Activated CD4-positive, alpha-beta T cell treated with anti-CD3 and anti-CD28 coated beads, Interleukin-2, amount 50 U/mL, for 4 hours (primary cell): ENCODE measurements at regions not wholly inside any gene's neighbourhood (a gene's known extent, or its start where the extent isn't known, plus 50 kb on each side); places are given as distances from the start of the nearest gene placed in this dataset.

Experiments
- DNase-seq, 2 experiments: peaks; one replicate each; pipeline ENCODE4 v3.0.0-alpha.2; 2020

- no peak for DNase-seq
Observed at GRCh38 chr5:6872441-6873160, 159.4 kb downstream of the TENT4A start.

GRCh38 chr5:6873359-6873758, 160.1 kb downstream of the TENT4A start:
- no peak for DNase-seq

GRCh38 chr5:6875376-6875775, 162.1 kb downstream of the TENT4A start:
- DNase-seq = no peak

GRCh38 chr5:6877986-6878828, 165.0 kb downstream of the TENT4A start:
- no peak for DNase-seq

GRCh38 chr5:6885581-6885980, 172.3 kb downstream of the TENT4A start:
- DNase-seq = no peak

- no peak for DNase-seq
Observed at GRCh38 chr5:6886866-6887265, 173.6 kb downstream of the TENT4A start.

- no peak for DNase-seq
Observed at GRCh38 chr5:6889030-6889429, 175.8 kb downstream of the TENT4A start.

- no peak for DNase-seq
Observed at GRCh38 chr5:6899221-6899620, 186.0 kb downstream of the TENT4A start.

GRCh38 chr5:6900247-6901227, 187.3 kb downstream of the TENT4A start:
- DNase-seq = no peak

GRCh38 chr5:6902094-6902493, 188.9 kb downstream of the TENT4A start:
- DNase-seq = no peak

GRCh38 chr5:6902597-6902996, 189.4 kb downstream of the TENT4A start:
- DNase-seq = no peak

GRCh38 chr5:6903934-6904333, 190.7 kb downstream of the TENT4A start:
- DNase-seq = no peak

- no peak for DNase-seq
Observed at GRCh38 chr5:6904860-6905259, 191.6 kb downstream of the TENT4A start.

- DNase-seq = no peak
Observed at GRCh38 chr5:6905423-6905822, 192.2 kb downstream of the TENT4A start.

GRCh38 chr5:6905883-6906282, 192.7 kb downstream of the TENT4A start:
- no peak for DNase-seq

- DNase-seq = no peak
Observed at GRCh38 chr5:6907320-6907918, 194.2 kb downstream of the TENT4A start.

GRCh38 chr5:6909901-6910300, 196.7 kb downstream of the TENT4A start:
- DNase-seq = no peak

- no peak for DNase-seq
Observed at GRCh38 chr5:6910950-6911349, 197.7 kb downstream of the TENT4A start.

GRCh38 chr5:6914347-6914746, 201.1 kb downstream of the TENT4A start:
- DNase-seq = no peak

GRCh38 chr5:6915574-6915973, 202.3 kb downstream of the TENT4A start:
- no peak for DNase-seq

- DNase-seq = no peak
Observed at GRCh38 chr5:6918255-6918654, 205.0 kb downstream of the TENT4A start.

GRCh38 chr5:6920628-6921256, 207.5 kb downstream of the TENT4A start:
- no peak for DNase-seq
